HFFc6 (cell line): ENCODE measurements at regions not wholly inside any gene's neighbourhood (a gene's known extent, or its start where the extent isn't known, plus 50 kb on each side); places are given as distances from the start of the nearest gene placed in this dataset.

Experiments
- DNase-seq: peaks from one replicate; pipeline ENCODE4 v3.0.0-alpha.2; 2018
- H3K27ac Mint-ChIP-seq: 2 replicates; pipeline ENCODE4 v1.8.0; 2020; ENCODE audit warnings: mild to moderate bottlenecking, mixed read lengths
- H3K27me3 Mint-ChIP-seq: 2 replicates; pipeline ENCODE4 v1.8.0; 2021; ENCODE audit warnings: mild to moderate bottlenecking, moderate library complexity, mixed read lengths; ENCODE audit not compliant: insufficient read depth
- H3K36me3 Mint-ChIP-seq: 2 replicates; pipeline ENCODE4 v1.8.0; 2021; ENCODE audit warnings: low read depth, mixed read lengths
- H3K4me1 Mint-ChIP-seq: 2 replicates; pipeline ENCODE4 v1.8.0; 2020; ENCODE audit warnings: low read depth, mixed read lengths
- H3K4me3 Mint-ChIP-seq: 2 replicates; pipeline ENCODE4 v1.8.0; 2020; ENCODE audit warnings: mild to moderate bottlenecking, moderate library complexity, mixed read lengths
- H3K9me3 Mint-ChIP-seq: 2 replicates; pipeline ENCODE4 v1.8.0; 2020; ENCODE audit warnings: mild to moderate bottlenecking, mixed read lengths
- TF ChIP-seq, protein P1 (sequence below): fragments of 200-600 bp; sonication (generic); IDR thresholded peaks from 2 replicates; pipeline ENCODE4 v1.5.0; 2021; ENCODE audit warnings: antibody characterized with exemption, mild to moderate bottlenecking

DNA sequence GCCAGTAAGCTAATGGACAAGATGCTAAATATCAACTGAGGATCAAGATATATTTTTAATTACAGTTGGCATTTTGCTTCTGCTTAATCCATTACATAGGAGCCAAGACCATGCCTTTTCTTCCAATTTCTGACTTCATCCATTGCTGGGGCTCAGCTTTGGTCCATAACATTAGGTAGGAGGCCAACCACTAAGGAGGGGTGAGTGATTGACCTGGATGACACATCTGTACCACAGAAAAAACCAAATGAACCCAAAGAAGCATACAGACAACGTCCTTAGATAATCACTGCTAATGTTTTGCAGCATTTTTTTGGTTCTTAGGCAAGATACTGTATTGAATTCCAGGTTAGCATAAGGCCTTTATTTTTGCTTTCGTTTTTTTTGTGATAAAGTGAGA is 353.2 kb upstream of the KCNH8 start:
- Mint-ChIP-seq H3K4me3 (no peak overlapping the region), H3K4me1 (no peaks in the 10 kb centered on the region), H3K27me3 (no peaks in the 10 kb centered on the region; the same call in 1 of the 2 replicates), H3K27ac (no peak overlapping the region), H3K36me3 (no peaks in the 10 kb centered on the region), H3K9me3 (peaks cover 16% of the 10 kb centered on the region)
- TF ChIP-seq, protein P1, sequence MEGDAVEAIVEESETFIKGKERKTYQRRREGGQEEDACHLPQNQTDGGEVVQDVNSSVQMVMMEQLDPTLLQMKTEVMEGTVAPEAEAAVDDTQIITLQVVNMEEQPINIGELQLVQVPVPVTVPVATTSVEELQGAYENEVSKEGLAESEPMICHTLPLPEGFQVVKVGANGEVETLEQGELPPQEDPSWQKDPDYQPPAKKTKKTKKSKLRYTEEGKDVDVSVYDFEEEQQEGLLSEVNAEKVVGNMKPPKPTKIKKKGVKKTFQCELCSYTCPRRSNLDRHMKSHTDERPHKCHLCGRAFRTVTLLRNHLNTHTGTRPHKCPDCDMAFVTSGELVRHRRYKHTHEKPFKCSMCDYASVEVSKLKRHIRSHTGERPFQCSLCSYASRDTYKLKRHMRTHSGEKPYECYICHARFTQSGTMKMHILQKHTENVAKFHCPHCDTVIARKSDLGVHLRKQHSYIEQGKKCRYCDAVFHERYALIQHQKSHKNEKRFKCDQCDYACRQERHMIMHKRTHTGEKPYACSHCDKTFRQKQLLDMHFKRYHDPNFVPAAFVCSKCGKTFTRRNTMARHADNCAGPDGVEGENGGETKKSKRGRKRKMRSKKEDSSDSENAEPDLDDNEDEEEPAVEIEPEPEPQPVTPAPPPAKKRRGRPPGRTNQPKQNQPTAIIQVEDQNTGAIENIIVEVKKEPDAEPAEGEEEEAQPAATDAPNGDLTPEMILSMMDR: no peak
- no peak for DNase-seq

DNA sequence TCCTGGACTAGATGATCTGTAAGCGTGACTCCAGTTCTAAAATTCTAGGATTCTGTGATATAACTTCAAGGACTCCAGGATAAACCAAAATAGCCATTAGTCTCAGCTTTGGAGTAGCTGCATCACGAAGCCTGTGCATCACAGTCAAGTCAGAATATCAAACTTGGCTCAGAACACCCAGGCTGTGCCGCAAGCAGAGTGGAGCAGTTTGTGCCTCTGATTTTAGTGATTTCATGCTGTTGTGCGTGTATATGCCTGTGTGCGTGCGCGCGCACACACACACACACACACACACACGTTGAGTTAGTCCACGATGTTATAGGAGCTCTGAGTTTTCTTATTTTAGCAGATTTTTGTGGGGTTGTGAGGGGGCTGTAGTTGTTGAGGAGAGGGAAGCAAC is 356.6 kb upstream of the KCNH8 start:
- Mint-ChIP-seq H3K9me3 (peaks cover 11% of the 10 kb centered on the region), H3K4me1 (no peaks in the 10 kb centered on the region), H3K36me3 (no peaks in the 10 kb centered on the region), H3K27me3 (no peaks in the 10 kb centered on the region), H3K27ac (no peak overlapping the region), H3K4me3 (no peak overlapping the region)
- TF ChIP-seq, protein P1: no peak
- no peak for DNase-seq

DNA sequence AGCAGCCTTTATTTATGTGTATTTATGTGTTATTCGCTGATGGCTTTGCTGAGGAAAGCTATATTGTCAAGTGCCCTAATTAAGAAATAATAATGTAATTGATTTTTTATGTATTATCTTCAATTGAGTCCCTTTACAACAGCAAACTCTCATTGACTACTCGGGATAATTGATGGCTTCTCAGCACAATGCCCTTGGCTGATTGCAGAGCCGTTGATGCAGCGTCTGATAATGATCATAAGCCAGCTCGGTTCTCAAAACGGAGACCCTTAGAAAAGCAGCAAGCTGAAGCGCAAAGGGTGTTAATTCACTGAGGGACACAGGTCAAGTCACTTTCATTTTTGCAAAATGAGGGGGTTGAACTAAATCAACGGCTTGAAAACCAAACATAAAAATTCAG is 357.1 kb upstream of the KCNH8 start:
- Mint-ChIP-seq H3K36me3 (no peaks in the 10 kb centered on the region), H3K4me1 (no peaks in the 10 kb centered on the region), H3K4me3 (no peak overlapping the region), H3K27me3 (no peaks in the 10 kb centered on the region), H3K27ac (no peak overlapping the region), H3K9me3 (peaks cover 11% of the 10 kb centered on the region)
- DNase-seq: no peak
- TF ChIP-seq, protein P1: no peak

DNA sequence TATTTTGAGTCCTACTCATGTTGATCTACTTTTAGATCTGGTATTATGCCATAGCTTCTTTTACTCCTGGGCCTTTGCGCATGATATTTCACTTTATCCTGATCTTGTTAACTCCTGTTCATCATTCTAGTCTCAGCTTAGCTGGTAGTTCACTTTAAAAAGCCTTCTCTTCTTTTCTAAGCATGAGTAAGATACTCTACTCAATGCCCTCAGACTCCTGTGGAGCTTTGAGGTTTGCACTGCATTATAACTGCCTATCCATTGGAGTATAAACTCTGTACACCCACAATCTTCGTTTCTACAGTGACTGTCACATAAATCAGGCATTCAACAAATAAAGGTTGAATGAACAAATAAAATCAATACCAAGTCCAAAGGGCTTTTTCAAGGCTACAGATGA is 357.9 kb upstream of the KCNH8 start:
- no peaks in the 10 kb centered on the region for H3K27me3 Mint-ChIP-seq
- H3K4me3 Mint-ChIP-seq: no peak overlapping the region
- H3K27ac Mint-ChIP-seq: no peak overlapping the region
- TF ChIP-seq, protein P1: no peak
- H3K9me3 Mint-ChIP-seq: peaks cover 11% of the 10 kb centered on the region
- H3K4me1 Mint-ChIP-seq: no peaks in the 10 kb centered on the region
- no peak for DNase-seq
- no peaks in the 10 kb centered on the region for H3K36me3 Mint-ChIP-seq

DNA sequence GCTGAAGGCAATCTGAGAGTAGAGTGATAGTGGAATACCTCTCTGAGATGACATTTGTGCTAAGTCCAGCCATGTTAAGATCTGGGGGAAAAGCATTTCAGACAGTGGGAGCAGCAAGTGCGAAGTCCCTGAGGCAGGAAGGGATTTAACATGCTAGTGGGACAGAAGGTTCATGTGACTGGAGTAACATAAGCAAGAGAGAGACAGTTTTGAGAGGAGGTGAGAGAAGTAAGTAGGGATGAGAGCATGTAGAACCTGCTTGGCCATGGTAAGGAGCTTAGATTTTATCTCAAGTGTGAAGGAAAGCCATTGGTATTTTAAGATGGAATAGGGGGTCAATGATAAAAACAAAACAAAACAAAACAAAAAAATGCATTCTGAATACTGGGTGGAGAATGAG is 358.6 kb upstream of the KCNH8 start:
- no peak overlapping the region for H3K4me3 Mint-ChIP-seq
- TF ChIP-seq, protein P1: no peak
- H3K36me3 Mint-ChIP-seq: no peaks in the 10 kb centered on the region
- no peaks in the 10 kb centered on the region for H3K4me1 Mint-ChIP-seq
- no peaks in the 10 kb centered on the region for H3K27me3 Mint-ChIP-seq
- DNase-seq: no peak
- H3K9me3 Mint-ChIP-seq: peaks cover 8% of the 10 kb centered on the region
- no peak overlapping the region for H3K27ac Mint-ChIP-seq

DNA sequence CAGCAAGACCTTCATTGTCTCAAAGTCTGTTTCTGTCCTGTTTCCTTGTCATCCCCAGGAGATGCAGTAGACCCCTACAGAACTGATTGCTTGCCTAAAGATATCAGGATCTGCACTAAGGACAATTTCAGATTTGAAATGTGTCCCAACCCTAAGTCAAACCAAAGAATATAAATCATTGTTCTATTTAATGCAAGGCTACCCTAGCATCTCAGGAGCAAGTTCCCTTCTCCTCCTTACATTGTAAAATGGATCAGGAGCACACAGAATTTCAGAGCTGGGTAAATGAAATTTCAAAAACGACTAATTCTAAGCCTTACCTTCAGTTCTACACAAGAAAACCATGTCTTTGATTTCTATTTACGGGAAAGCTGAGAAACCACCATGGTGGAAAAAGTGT is 360.9 kb upstream of the KCNH8 start:
- TF ChIP-seq, protein P1: no peak
- Mint-ChIP-seq H3K27ac (no peak overlapping the region), H3K4me3 (no peak overlapping the region)

More for the DNA sequence above, 360.9 kb upstream of the KCNH8 start:
- Mint-ChIP-seq H3K4me1 (no peaks in the 10 kb centered on the region), H3K27me3 (no peaks in the 10 kb centered on the region), H3K9me3 (peaks cover 5% of the 10 kb centered on the region; the same call in 1 of the 2 replicates), H3K36me3 (no peaks in the 10 kb centered on the region)
- no peak for DNase-seq
